HUES6 (cell line): ENCODE measurements at regions not wholly inside any gene's neighbourhood (a gene's known extent, or its start where the extent isn't known, plus 50 kb on each side); places are given as distances from the start of the nearest gene placed in this dataset.
"Not testable (repeated sequence)": the region's sequence is repeated elsewhere in the genome, so short reads cannot be mapped to it uniquely, and the experiment has no call there.

Experiments used
- H3K27ac ChIP-seq: 2 replicates; pipeline ENCODE4 v1.7.0; 2013; ENCODE audit warnings: low read depth, mild to moderate bottlenecking, low read length, inconsistent platforms
- H3K27me3 ChIP-seq: 2 replicates; pipeline ENCODE4 v1.6.1; 2013; ENCODE audit warnings: low read length; ENCODE audit not compliant: control insufficient read depth, insufficient read depth
- H3K36me3 ChIP-seq: 2 replicates; pipeline ENCODE4 v1.6.1; 2013; ENCODE audit warnings: low read length; ENCODE audit not compliant: control insufficient read depth, insufficient read depth
- H3K4me1 ChIP-seq: 2 replicates; pipeline ENCODE4 v1.6.1; 2013; ENCODE audit warnings: low read length; ENCODE audit not compliant: control insufficient read depth, insufficient read depth
- H3K4me3 ChIP-seq: 2 replicates; pipeline ENCODE4 v1.5.1; 2013; ENCODE audit warnings: low read depth, low read length
- H3K9ac ChIP-seq: one replicate; pipeline ENCODE4 v1.6.1; 2013; ENCODE audit warnings: mild to moderate bottlenecking, low read length
- H3K9me3 ChIP-seq: 2 replicates; pipeline ENCODE4 v1.6.1; 2013; ENCODE audit warnings: low read depth, low read length; ENCODE audit not compliant: control insufficient read depth, insufficient read depth

GRCh38 chr14:38062223-38062622 lies 145.5 kb upstream of the SSTR1 start:
- H3K27ac ChIP-seq, H3K4me3 ChIP-seq, H3K9ac ChIP-seq, H3K36me3 ChIP-seq, H3K4me1 ChIP-seq, H3K27me3 ChIP-seq: not testable (repeated sequence)
- peaks cover 41% of the 10 kb centered on the region for H3K9me3 ChIP-seq

GRCh38 chr14:38063711-38064320 lies 143.9 kb upstream of the SSTR1 start:
- no peaks in the 10 kb centered on the region; the same call in 1 of the 2 replicates for H3K36me3 ChIP-seq
- peaks cover 41% of the 10 kb centered on the region for H3K9me3 ChIP-seq
- H3K27ac ChIP-seq = no peak overlapping the region

GRCh38 chr14:38065106-38065762 lies 142.5 kb upstream of the SSTR1 start:
- no peak overlapping the region for H3K9ac ChIP-seq
- H3K27ac ChIP-seq = no peak overlapping the region
- no peaks in the 10 kb centered on the region; the same call in 1 of the 2 replicates for H3K36me3 ChIP-seq

More at GRCh38 chr14:38063711-38064320, 143.9 kb upstream of the SSTR1 start:
- Histone ChIP-seq H3K4me3 (no peak overlapping the region), H3K27me3 (no peaks in the 10 kb centered on the region), H3K4me1 (no peaks in the 10 kb centered on the region), H3K9ac (no peak overlapping the region)

GRCh38 chr14:38070061-38070588 lies 137.6 kb upstream of the SSTR1 start:
- H3K27me3 ChIP-seq = no peaks in the 10 kb centered on the region
- no peaks in the 10 kb centered on the region for H3K36me3 ChIP-seq
- no peak overlapping the region for H3K4me3 ChIP-seq
- no peaks in the 10 kb centered on the region for H3K4me1 ChIP-seq
- H3K9me3 ChIP-seq = no peaks in the 10 kb centered on the region
- H3K27ac ChIP-seq = no peak overlapping the region
- H3K9ac ChIP-seq = no peak overlapping the region

More at GRCh38 chr14:38065106-38065762, 142.5 kb upstream of the SSTR1 start:
- no peaks in the 10 kb centered on the region for H3K4me1 ChIP-seq
- H3K9me3 ChIP-seq = peaks cover 32% of the 10 kb centered on the region
- no peaks in the 10 kb centered on the region for H3K27me3 ChIP-seq
- no peak overlapping the region for H3K4me3 ChIP-seq

GRCh38 chr14:38073641-38074040 lies 134.1 kb upstream of the SSTR1 start:
- Histone ChIP-seq H3K27ac (no peak overlapping the region), H3K9me3 (no peaks in the 10 kb centered on the region), H3K36me3 (no peaks in the 10 kb centered on the region), H3K4me1 (no peaks in the 10 kb centered on the region; the same call in 1 of the 2 replicates), H3K27me3 (no peaks in the 10 kb centered on the region), H3K9ac (no peak overlapping the region), H3K4me3 (no peak overlapping the region)

- H3K27me3 ChIP-seq = no peaks in the 10 kb centered on the region
- no peak overlapping the region for H3K27ac ChIP-seq
- H3K9me3 ChIP-seq = no peaks in the 10 kb centered on the region
- H3K4me1 ChIP-seq = no peaks in the 10 kb centered on the region; the same call in 1 of the 2 replicates
- H3K36me3 ChIP-seq = no peaks in the 10 kb centered on the region
- no peak overlapping the region for H3K4me3 ChIP-seq
- H3K9ac ChIP-seq = no peak overlapping the region
These were observed 133.6 kb upstream of the SSTR1 start for GRCh38 chr14:38074081-38074480.

- H3K27ac ChIP-seq = no peak overlapping the region
- no peak overlapping the region for H3K9ac ChIP-seq
- H3K27me3 ChIP-seq = no peaks in the 10 kb centered on the region
- no peaks in the 10 kb centered on the region for H3K36me3 ChIP-seq
- no peaks in the 10 kb centered on the region for H3K9me3 ChIP-seq
- H3K4me3 ChIP-seq = no peak overlapping the region
- no peaks in the 10 kb centered on the region; the same call in 1 of the 2 replicates for H3K4me1 ChIP-seq
These were observed 132.9 kb upstream of the SSTR1 start for GRCh38 chr14:38074754-38075153.

- Histone ChIP-seq H3K4me1 (peaks cover 14% of the 10 kb centered on the region), H3K36me3 (no peaks in the 10 kb centered on the region), H3K4me3 (no peak overlapping the region), H3K9ac (no peak overlapping the region), H3K27ac (no peak overlapping the region), H3K9me3 (no peaks in the 10 kb centered on the region), H3K27me3 (no peaks in the 10 kb centered on the region)
These were observed 129.3 kb upstream of the SSTR1 start for GRCh38 chr14:38078393-38078792.

GRCh38 chr14:38079268-38079667 lies 128.4 kb upstream of the SSTR1 start:
- H3K4me3 ChIP-seq = no peak overlapping the region
- no peaks in the 10 kb centered on the region for H3K36me3 ChIP-seq
- H3K9ac ChIP-seq = no peak overlapping the region
- H3K27ac ChIP-seq = no peak overlapping the region
- H3K27me3 ChIP-seq = no peaks in the 10 kb centered on the region
- H3K9me3 ChIP-seq = no peaks in the 10 kb centered on the region
- H3K4me1 ChIP-seq = peaks cover 15% of the 10 kb centered on the region

- H3K4me1 ChIP-seq = peaks cover 15% of the 10 kb centered on the region
- H3K27me3 ChIP-seq = no peaks in the 10 kb centered on the region
- H3K9ac ChIP-seq = no peak overlapping the region
- no peak overlapping the region for H3K4me3 ChIP-seq
- no peak overlapping the region for H3K27ac ChIP-seq
- H3K9me3 ChIP-seq = no peaks in the 10 kb centered on the region
- no peaks in the 10 kb centered on the region for H3K36me3 ChIP-seq
These were observed 127.8 kb upstream of the SSTR1 start for GRCh38 chr14:38079886-38080285.

GRCh38 chr14:38080696-38081095 lies 127.0 kb upstream of the SSTR1 start:
- no peaks in the 10 kb centered on the region for H3K27me3 ChIP-seq
- no peaks in the 10 kb centered on the region for H3K9me3 ChIP-seq
- H3K4me3 ChIP-seq = no peak overlapping the region
- no peaks in the 10 kb centered on the region for H3K36me3 ChIP-seq
- H3K9ac ChIP-seq = no peak overlapping the region
- no peak overlapping the region for H3K27ac ChIP-seq
- H3K4me1 ChIP-seq = peaks cover 15% of the 10 kb centered on the region
